ENCODE measurements at regions not wholly inside any gene's neighbourhood (a gene's known extent, or its start where the extent isn't known, plus 50 kb on each side); places are given as distances from the start of the nearest gene placed in this dataset.

DNA sequence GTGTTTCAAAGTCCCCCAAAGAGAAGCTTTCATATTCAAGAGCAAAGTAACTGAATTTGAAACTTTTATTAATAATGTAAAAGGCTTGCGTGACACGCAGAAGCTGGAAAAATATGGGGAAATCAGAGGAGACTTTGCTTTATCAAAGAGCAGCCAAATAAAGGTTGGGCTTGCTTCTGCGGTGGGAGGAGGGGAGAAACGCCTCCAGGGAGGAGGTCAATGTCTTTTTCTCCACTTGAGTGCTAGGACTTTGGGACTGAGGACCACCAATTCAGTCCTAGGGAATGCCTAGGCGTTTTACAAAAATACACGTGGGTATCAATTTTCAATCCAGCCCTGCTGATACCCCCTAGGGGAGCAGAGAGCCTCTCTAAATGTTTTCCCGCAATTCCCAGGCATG is 60.9 kb upstream of the FZD10 start:
- Histone ChIP-seq H2BK5ac (ENCODE audit: low read depth, low read length, poor library complexity, severe bottlenecking) (no peak overlapping the region), H2BK20ac (ENCODE audit: low read depth, low read length) (no peak overlapping the region), H4K91ac (ENCODE audit: insufficient read depth, low read depth, low read length) (no peak overlapping the region), H4K8ac (ENCODE audit: low read depth in 2 of 2, low read length in 2 of 2) (no peak overlapping the region), H2AK5ac (ENCODE audit: low read depth, low read length) (no peak overlapping the region), H4K20me1 (ENCODE audit: insufficient read depth, low read length) (no peaks in the 10 kb centered on the region), H3K79me1 (ENCODE audit: low read depth in 1 of 2, low read length in 2 of 2) (no peaks in the 10 kb centered on the region), H3K27ac (ENCODE audit: insufficient read depth, low read length) (no peak overlapping the region), H3K4me2 (ENCODE audit: low read depth, low read length) (no peak overlapping the region), H3K36me3 (ENCODE audit: control insufficient read depth, insufficient read depth, low read length) (no peaks in the 10 kb centered on the region), H2BK120ac (ENCODE audit: low read depth, low read length) (no peak overlapping the region), H3K4me1 (ENCODE audit: control insufficient read depth, insufficient read depth, low read length) (no peaks in the 10 kb centered on the region), H3K9ac (ENCODE audit: low read depth, low read length) (no peak overlapping the region), H3K9me1 (ENCODE audit: insufficient read depth, low read length) (no peaks in the 10 kb centered on the region), H3K27me3 (ENCODE audit: control insufficient read depth, insufficient read depth, low read length) (no peaks in the 10 kb centered on the region), H2AFZ (replicated peaks; ENCODE audit: low read length, poor library complexity) (no peak overlapping the region), H2BK15ac (ENCODE audit: low read depth, low read length) (no peak overlapping the region), H3K4me3 (ENCODE audit: insufficient read depth, low read depth, low read length) (no peak overlapping the region), H3K56ac (ENCODE audit: extremely low read depth, insufficient read depth, low read length) (no peak overlapping the region), H3K14ac (replicated peaks; ENCODE audit: low read depth, low read length) (no peak overlapping the region), H2AK9ac (replicated peaks; ENCODE audit: low read depth, low read length, poor library complexity) (no peak overlapping the region), H3K4ac (ENCODE audit: low read depth, low read length) (no peak overlapping the region), H3K18ac (ENCODE audit: low read depth, low read length) (no peak overlapping the region), H3K23ac (ENCODE audit: low read depth, low read length) (no peak overlapping the region), H3K9me3 (ENCODE audit: control insufficient read depth, insufficient read depth, low read length) (peaks cover 33% of the 10 kb centered on the region), H4K5ac (ENCODE audit: low read depth, low read length) (no peak overlapping the region)
- in situ Hi-C loops (cut with MboI; ENCODE audit: low sequenced_read_pairs) = no loop called here
- dilution Hi-C loops (cut with HindIII; ENCODE audit: low sequenced_read_pairs, unreplicated experiment) = no loop called here
- ChIA-PET POLR2A (ENCODE audit: unreplicated experiment) (no interaction called here), CTCF (no interaction called here)
- 0% methylated on average over 2 of the region's 7 CpGs; no CpG with 5 or more reads in 1 of the 2 experiments for WGBS, 2 experiments (ENCODE audit: extremely low coverage in 2 of 2, insufficient read length in 1 of 2)
- TF ChIP-seq, protein P1, sequence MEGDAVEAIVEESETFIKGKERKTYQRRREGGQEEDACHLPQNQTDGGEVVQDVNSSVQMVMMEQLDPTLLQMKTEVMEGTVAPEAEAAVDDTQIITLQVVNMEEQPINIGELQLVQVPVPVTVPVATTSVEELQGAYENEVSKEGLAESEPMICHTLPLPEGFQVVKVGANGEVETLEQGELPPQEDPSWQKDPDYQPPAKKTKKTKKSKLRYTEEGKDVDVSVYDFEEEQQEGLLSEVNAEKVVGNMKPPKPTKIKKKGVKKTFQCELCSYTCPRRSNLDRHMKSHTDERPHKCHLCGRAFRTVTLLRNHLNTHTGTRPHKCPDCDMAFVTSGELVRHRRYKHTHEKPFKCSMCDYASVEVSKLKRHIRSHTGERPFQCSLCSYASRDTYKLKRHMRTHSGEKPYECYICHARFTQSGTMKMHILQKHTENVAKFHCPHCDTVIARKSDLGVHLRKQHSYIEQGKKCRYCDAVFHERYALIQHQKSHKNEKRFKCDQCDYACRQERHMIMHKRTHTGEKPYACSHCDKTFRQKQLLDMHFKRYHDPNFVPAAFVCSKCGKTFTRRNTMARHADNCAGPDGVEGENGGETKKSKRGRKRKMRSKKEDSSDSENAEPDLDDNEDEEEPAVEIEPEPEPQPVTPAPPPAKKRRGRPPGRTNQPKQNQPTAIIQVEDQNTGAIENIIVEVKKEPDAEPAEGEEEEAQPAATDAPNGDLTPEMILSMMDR (conservative IDR thresholded peaks at IDR 0.05; ENCODE audit: low read depth, low read length) = no peak
- no peak for TF ChIP-seq FOS (IDR thresholded peaks at IDR 0.05; ENCODE audit: low read depth, low read length)
- TF ChIP-seq NFE2L2 (IDR thresholded peaks at IDR 0.05; ENCODE audit: low read depth, low read length) = no peak
- TF ChIP-seq RCOR1 (IDR thresholded peaks at IDR 0.05; ENCODE audit: insufficient replicate concordance, low read length) = no peak
- no peak for TF ChIP-seq MAZ (IDR thresholded peaks at IDR 0.05; ENCODE audit: borderline replicate concordance, low read depth, low read length)
- no peak for TF ChIP-seq SMC3 (IDR thresholded peaks at IDR 0.05; ENCODE audit: low read depth, low read length)
- no peak for TF ChIP-seq MXI1 (IDR thresholded peaks at IDR 0.05; ENCODE audit: borderline replicate concordance, low read depth, low read length)
- no peak for TF ChIP-seq MAFK (IDR thresholded peaks at IDR 0.05; ENCODE audit: low read depth, low read length)
- TF ChIP-seq RFX5 (IDR thresholded peaks at IDR 0.05; ENCODE audit: low read depth, low read length) = no peak
- TF ChIP-seq, protein P2, sequence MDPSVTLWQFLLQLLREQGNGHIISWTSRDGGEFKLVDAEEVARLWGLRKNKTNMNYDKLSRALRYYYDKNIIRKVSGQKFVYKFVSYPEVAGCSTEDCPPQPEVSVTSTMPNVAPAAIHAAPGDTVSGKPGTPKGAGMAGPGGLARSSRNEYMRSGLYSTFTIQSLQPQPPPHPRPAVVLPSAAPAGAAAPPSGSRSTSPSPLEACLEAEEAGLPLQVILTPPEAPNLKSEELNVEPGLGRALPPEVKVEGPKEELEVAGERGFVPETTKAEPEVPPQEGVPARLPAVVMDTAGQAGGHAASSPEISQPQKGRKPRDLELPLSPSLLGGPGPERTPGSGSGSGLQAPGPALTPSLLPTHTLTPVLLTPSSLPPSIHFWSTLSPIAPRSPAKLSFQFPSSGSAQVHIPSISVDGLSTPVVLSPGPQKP (IDR thresholded peaks at IDR 0.05; ENCODE audit: borderline replicate concordance, low read depth, low read length) = no peak
- no peak for DNase-seq
- no peak for ATAC-seq (ENCODE audit: low read depth)
- BruUV-seq (replicated peaks) = no TSS peak
- intact Hi-C loops (cut with micrococcal nuclease) = no loop called here

Data from IMR-90 (cell line).